ENCODE measurements at regions not wholly inside any gene's neighbourhood (a gene's known extent, or its start where the extent isn't known, plus 50 kb on each side); places are given as distances from the start of the nearest gene placed in this dataset.

GRCh38 chr11:112809429-112809828 is 151.8 kb upstream of the NCAM1 start:
- TF ChIP-seq ATF1 (CRISPR knock-in tag; IDR thresholded peaks at IDR 0.05): no peak
- no peak for TF ChIP-seq TP53 (CRISPR knock-in tag; conservative IDR thresholded peaks at IDR 0.05)
- TF ChIP-seq JDP2 (CRISPR knock-in tag; IDR thresholded peaks at IDR 0.05; ENCODE audit: borderline replicate concordance): no peak
- TF ChIP-seq HMG20A (CRISPR knock-in tag; IDR thresholded peaks at IDR 0.05; ENCODE audit: borderline replicate concordance): no peak
- no peak for TF ChIP-seq ZBTB8A (CRISPR knock-in tag; IDR thresholded peaks at IDR 0.05; ENCODE audit: borderline replicate concordance, low read depth)
- no peak for TF ChIP-seq ZBTB1 (CRISPR knock-in tag; IDR thresholded peaks at IDR 0.05; ENCODE audit: borderline replicate concordance)
- TF ChIP-seq, protein P1, sequence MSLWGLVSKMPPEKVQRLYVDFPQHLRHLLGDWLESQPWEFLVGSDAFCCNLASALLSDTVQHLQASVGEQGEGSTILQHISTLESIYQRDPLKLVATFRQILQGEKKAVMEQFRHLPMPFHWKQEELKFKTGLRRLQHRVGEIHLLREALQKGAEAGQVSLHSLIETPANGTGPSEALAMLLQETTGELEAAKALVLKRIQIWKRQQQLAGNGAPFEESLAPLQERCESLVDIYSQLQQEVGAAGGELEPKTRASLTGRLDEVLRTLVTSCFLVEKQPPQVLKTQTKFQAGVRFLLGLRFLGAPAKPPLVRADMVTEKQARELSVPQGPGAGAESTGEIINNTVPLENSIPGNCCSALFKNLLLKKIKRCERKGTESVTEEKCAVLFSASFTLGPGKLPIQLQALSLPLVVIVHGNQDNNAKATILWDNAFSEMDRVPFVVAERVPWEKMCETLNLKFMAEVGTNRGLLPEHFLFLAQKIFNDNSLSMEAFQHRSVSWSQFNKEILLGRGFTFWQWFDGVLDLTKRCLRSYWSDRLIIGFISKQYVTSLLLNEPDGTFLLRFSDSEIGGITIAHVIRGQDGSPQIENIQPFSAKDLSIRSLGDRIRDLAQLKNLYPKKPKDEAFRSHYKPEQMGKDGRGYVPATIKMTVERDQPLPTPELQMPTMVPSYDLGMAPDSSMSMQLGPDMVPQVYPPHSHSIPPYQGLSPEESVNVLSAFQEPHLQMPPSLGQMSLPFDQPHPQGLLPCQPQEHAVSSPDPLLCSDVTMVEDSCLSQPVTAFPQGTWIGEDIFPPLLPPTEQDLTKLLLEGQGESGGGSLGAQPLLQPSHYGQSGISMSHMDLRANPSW (CRISPR knock-in tag; IDR thresholded peaks at IDR 0.05; ENCODE audit: borderline replicate concordance): no peak
- TF ChIP-seq REST (IDR thresholded peaks at IDR 0.05; ENCODE audit: borderline replicate concordance in 1 of 2, low read depth in 1 of 2, low read length in 2 of 2): no peak
- no peak for TF ChIP-seq ZBTB33 (CRISPR knock-in tag; IDR thresholded peaks at IDR 0.05)
- TF ChIP-seq ZBTB4 (CRISPR knock-in tag; IDR thresholded peaks at IDR 0.05; ENCODE audit: borderline replicate concordance): no peak
- TF ChIP-seq POLR2A (IDR thresholded peaks at IDR 0.05; ENCODE audit: insufficient read depth in 1 of 2, low read depth in 2 of 2, low read length in 2 of 2): no peak
- no peak for TF ChIP-seq JUN (CRISPR knock-in tag; IDR thresholded peaks at IDR 0.05)

Measured in HepG2 (cell line).